GM18519 (cell line): ENCODE measurements at regions not wholly inside any gene's neighbourhood (a gene's known extent, or its start where the extent isn't known, plus 50 kb on each side); places are given as distances from the start of the nearest gene placed in this dataset.
A peak's percentile ranks its signal among the peaks of the same experiment; 100 is the strongest.

ENCODE experiments used
- ATAC-seq: cut with Tn5 transposase; IDR thresholded peaks from one replicate; pipeline ENCODE4 v1.9.1; 2021; ENCODE audit warnings: mild to moderate bottlenecking, moderate library complexity; ENCODE audit not compliant: unreplicated experiment, low FRiP score

DNA sequence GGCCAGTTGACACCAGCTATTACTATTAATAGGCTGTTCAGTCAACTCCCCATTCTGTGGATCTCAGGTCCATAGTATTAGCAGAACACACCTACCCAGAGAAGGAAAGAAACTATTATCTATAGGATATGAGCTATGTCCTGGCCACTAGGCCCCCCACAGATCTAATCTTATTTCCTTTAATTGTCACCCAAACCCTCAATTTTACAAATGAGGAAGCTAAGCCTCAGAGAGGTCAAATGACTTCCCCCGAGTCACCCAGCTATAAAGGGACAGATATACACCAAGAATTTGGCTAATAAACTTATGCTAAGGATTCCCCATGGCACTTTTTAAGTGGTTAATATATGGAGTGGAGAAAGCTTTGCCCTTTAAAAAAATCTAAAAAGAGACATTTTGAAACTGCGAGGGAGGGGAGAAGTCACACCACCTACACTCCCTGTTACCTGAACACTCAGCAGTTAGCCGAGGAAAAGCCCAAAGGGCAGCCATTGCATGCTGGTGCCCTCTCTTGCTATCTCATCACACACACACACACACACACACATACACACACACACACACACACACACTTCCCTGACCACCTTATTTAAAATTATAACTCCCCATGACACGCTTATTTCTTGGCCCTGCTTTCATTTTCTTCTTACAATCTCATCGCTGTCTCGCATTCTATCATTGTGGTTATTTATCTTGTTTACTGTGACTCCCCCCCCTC is 157.0 kb upstream of the ADO start:
- ATAC-seq = no peak

DNA sequence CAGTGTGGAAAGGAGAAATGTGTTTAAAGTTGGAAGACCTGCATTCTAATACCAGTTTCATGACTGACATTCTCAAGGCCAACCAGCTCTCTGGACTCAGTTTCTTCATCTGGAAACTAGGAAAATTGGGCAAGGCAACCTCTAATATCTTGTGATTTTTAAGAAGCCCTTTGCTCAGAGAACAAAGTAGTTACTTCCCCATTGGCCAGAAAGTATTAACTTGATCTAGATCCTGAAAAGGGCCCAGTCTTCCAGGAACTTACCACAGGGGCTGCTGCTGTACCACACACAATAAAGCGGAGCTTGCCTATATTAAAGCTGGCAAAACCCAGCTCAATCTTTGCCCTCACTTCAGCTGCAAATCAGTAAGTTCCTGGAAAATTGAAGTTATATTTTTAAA is 155.6 kb upstream of the ADO start:
- ATAC-seq = no peak

DNA sequence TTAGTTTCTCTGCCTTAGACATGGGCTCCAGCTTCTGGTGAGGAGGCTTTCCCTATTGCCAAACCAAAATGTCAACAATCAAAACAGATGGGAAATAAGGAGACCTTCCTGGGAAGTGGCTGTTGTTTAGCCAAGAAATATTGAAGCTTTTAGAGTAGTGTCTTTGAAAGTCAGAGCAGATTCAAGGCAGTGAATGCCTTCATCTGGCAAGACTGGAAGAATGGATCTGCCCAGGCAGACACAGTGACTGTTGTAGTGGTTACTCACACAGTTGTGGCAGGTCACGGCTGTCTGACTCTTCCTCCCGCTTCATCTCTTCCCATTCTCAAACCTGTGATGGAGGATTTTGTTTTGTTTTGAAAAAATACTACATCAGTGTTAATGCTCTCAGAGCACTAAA is 154.1 kb upstream of the ADO start:
- no peak for ATAC-seq

DNA sequence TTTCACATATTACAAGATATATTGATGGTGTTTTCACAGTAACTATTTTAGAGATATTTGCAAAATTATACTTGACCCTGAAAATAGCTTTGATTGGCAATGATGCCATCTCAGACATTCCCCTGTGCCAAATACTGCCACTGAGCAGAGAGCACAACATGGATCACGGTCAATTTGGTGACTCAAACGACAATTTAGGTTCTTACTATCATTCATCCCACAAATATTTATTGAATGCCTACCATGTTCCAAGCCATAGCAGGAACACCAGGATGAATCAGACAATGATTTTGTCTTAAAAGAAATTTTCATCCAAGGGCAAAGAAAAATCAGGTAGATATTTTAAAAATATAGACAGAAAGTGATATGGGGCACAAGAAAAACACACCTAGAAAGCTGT is 153.2 kb upstream of the ADO start:
- no peak for ATAC-seq

DNA sequence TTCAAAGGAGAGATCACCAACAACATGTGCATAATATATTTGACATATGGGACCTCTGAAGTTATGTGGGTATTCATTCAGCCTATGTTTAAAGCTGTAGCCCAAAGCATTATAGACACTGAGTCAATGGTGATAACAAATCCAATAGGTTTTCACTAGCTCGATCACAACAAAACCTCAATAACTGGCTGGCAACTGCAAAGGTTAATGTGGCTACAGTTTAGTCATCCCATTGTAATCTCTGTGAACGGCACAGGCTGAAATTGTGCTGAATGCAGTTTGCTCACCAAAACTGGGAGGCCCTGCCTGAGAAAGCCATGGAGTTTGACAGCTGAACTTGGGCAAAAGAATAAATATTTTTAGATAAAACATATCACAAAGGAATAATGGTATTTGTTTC is 152.4 kb upstream of the ADO start:
- no peak for ATAC-seq

DNA sequence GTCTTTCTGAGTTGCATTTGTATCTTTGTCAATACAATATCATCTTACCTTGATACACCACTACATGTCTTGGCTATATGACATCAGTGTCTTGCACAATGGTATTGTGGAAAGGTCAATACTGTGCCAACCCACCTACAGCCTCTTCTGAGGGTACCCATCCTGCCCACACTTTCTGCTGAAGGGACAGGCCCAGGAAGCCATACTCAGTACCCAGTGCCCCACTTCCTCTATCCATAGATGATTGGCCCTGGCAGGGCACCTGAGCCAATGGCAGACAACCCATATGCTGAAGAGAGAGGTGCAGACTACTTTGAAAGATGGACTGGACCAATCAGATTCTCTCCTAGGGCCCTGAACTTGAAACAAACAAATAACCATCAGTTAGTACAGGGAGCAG is 152.0 kb upstream of the ADO start:
- ATAC-seq = no peak

DNA sequence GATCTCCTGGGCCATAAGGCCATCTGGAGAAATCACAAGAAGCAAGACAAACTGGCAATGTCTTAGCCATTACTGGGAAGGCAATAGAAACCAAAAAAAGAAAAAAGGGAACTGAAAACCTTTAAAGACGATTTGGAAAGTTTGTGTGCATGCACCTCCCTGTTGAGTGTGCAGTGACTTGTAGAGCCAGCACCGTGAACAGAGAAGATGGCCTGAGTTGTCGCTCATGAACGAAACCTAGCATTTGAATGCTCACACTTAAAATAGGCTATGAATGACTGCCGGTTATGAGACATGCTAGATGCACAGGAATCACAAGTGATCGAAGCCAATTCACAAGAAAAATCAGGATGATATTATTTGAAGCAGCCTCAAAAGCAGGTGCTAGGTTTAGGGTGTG is 151.3 kb upstream of the ADO start:
- ATAC-seq = peak; percentile 66

DNA sequence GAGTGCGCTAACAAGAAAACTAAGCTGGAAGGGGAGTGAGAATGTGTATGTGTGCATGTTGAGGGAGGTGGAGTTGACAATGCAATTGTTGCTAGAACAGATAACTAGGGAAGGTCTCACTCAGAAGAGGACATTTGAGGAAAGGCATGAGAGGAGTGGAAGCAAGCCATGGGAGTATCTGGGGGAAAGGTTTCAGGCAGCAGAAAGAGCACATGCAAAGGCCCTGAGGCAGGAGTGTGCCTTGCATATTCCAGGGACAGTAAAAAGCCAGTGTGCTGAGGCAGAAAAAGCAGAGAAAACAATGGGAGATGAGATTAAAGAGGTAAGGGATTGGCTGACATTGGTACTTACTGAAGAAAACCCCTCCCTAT is 149.6 kb upstream of the ADO start:
- no peak for ATAC-seq

DNA sequence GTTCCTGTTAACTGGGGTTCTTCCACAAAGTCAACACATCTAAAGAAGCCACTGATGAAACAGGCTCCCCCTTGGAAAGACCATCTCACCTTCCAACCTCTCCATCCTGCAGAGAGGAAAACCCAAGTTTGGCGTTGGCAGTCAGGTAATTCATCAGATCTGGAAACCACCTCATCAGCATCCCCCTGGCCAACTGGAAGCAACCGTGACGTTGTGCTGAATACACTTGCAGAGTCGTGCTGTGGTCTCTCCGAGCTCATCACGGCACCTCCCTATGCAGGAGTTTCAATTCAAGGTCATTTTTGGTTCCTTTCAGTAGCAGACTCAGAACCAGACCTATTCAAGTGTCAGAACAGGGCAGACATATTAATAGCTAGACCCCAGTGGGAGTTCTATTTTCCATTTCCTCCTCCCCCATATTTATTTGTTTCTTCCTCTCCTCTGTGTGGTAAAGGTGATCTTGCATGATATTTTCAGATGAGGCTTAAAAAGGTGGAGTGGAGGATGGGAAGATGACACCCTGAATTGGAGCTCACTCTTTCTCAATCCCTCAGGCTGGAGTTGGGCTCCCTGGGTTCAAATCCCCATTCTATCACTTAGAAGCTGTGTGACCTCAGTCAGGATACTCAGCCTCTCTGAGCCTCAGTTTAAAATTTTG is 149.1 kb upstream of the ADO start:
- ATAC-seq = peak; percentile 81

DNA sequence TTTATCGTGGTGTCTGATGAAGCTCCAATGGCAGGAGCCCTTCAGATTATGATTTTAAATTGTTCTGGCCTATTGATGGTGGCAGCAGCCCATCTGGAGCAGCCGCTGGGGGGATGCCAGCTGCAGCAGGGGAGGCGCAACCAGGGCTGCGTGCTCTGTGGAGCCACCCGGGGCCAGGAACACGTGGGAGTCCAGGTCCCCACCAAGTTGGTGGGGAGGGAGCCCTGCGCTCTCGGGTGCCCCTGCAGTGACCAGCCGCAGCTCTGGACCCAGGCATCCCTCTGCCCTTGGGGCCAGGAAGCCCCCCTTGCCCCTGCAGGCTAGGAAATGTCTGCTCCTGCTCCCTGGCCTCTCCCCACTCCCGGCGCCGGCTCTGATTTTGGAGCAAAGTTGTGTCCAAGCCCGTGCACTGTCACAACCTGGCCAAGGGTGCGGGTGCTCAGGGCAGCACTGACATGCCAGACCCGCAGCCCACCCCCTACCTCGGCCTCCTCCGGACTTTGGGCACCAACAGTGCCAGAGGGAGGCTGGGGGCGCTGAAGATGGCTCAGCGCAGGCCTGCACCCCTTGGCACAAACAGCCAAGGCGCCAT is 147.2 kb upstream of the ADO start:
- ATAC-seq = no peak

DNA sequence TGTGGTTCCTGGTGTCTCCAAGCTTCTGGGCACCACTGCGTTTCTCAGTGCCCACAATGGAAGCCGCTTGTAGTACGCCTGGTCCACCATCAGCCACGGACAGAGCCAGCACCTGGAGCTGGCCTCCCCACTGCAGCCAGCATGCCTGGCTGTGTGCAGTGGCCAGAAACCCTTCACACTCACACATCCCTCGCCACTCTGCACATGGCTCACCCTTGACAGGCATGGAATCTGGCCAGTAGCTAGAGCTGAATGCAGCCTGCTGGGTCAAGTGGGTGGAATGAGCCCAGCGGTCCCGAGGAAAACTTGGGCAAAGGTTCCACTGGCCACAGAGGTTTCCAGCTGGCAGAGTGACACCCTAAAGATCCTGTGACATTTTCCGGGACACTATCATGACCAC is 146.0 kb upstream of the ADO start:
- no peak for ATAC-seq

DNA sequence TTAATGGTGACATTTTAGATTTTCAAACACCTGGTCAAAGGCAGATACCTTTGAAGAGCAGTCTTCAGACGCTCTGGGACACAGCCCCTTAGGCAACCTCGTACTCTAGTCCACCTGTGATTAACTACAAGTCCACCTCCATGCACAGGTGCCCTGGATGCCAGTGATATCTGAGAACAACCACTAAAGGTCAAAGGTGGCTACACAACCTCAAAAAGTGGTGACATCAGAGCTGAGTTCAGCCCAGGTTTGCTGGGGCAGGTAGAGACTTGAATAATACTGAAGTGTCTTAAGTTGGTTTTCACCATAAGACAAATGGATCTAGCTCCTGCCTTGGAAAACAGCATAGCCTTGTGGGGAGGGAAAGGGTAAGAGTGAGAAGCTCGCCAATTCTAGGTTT is 143.4 kb upstream of the ADO start:
- ATAC-seq = no peak

DNA sequence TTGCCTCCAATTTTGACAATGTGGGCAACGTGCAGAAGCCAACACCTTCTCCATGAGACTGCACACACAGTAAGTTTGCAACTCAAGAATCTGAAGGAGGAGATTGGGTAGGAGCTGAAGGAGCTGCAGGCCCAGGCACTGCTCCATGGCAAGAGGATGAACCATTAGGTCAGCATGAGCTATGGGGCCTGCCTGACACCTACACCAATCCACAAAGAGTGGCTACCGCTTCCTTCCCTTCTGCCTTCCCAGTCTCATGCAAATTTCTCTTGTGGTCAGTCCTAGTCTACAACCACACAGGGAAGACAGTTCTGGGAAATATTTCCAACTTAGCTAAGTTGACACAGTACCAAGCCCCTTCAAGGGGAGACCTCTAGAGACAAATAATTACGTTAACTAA is 142.0 kb upstream of the ADO start:
- ATAC-seq = no peak

DNA sequence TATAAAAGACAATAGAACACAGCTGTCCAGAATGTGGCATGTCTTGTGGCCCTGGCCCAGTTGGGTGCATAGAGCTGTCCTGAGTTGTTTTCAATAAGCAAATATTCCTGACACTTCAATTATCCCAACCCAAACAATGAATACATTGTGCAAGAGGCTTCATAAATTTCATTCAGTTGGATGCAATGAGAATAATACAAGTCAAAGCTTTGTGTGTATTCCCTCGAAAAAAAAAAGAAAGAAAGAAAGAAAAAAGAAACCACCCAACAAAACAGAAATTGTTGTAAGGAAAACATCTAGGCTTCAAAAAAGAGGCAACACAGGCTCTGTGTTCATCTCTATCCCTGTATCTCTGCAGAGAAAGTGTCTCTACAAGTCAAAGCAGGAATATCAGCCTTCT is 138.7 kb upstream of the ADO start:
- no peak for ATAC-seq

DNA sequence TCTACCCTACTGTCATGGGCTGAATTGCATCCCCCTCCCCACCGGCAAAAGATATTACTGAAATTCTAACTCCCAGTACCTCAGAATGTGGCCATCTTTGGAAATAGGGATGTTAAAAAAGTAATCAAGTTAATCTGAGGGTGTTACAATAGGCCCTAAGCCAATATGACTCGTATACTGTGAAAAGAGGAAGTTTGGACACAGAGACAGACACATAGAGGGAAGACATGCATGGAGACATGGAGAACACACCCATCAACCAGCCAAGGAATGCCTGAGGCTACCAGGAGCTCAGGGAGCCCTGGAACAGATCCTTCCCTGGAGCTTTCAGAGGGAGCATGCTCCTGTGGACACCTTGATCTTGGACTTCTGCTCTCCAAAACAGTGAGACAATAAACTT is 138.2 kb upstream of the ADO start:
- ATAC-seq = no peak

DNA sequence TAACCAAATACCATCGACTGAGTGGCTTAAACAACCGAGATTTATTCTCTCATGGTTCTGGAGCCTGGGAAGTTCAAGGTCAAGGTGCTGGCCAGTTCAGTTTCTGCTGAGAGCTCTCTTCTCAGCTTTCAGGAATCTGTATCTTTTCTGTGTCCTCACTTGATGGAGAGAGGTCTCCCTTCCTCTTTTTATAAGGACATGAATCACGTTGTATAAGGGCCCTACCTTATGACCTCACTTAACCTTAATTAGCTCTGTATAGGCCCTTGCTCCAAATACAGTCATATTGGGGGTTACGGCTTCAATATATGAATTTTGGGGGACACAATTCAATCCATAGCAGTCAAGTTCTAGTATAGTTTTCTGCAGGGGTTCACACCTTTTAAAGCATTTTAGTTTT is 135.2 kb upstream of the ADO start:
- ATAC-seq = no peak

DNA sequence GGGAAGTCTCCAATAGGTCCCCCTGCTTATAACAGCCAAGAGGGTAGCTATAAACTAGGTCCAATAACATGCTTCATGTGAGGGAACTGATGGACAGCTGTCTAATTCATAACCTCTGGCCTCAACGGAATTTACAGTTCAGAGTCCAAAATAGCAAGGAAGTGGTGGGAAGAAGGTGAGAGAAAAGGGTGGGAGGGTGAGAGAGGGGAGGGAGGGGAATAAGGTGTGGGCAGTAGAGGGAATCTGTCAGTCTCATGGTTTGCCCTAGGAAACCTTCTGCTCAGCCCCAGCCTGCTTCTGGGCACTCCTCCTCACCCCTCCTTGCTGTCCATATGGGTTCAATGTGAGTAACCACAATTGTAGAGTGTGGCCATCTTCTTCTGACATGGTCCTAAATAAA is 133.4 kb upstream of the ADO start:
- no peak for ATAC-seq

DNA sequence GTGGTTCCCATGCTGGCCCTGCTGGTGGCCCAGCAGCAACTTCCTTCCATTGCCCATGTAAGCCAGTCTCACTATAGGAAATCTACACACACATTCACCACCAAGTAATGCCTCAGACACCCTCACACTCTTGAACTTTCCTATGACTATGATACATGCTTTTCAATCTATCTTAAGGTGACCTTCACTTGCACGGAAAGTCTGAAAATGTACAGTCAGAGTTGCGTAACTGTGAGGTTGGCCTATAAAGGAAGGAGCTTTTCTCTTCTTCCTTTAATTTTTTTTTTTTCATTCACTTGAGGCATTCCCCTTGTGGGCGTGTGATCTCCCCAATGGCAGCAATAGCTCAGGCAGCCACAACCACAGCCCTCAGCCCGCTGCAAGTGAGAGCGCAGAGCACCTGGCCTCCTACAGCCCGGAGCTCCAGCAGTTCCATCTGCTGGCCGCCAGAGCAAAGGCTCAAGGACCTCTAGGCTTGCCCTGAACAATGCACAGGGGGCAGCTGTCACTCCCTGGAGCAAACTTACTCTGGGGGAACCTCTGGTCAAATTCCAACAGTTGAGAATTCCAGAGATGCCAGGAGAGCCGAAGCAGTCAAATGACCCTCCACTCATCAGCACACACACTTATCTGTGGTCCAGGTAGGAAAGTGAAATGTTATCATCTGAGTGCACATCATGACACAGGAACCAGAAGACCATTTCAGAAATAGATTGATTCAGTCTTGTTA is 123.1 kb upstream of the ADO start:
- peak; percentile 85 for ATAC-seq

DNA sequence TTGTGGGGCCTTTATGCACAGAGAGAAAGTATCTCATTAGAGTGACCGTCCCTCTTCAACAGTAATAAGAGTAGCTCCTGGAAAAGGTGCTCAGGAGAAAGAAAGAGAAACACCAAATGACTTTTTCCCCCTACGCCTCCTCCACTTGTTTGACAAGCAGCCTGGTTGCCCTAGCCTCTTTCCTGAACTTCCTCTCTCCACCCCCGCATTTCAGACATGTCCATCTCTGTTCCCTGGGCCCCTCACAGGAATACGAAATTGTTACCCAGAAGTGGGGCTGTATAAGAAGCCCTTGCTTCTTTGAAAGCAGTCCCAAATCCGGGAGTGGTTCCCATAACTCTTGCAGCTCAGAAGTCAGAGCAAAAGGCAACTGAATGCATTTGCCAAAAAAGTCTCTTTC is 119.6 kb upstream of the ADO start:
- ATAC-seq = no peak

DNA sequence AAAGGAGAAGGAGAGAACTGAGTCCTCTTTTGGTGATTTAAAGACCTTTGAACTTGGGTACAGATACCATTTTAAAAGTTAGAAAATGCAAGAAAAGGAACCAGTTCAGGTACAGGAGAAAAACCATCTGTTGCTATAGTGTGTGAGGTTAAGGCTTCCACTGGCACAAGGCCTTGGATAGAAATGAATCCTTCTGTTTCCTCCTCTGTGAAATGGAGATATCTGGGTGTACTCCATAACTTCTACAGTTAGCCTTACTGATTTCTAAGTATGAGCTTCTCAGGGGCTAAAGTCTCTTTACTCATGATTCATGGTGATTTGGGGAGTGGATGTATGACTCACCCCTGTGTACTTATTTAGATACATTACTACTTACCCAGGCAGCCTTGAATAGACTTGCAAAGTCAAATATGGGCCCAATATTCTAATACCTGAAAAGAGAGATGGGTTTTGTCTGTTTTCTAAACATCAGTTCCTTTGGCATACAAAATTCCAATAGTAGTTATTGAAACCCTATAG is 117.2 kb upstream of the ADO start:
- no peak for ATAC-seq

DNA sequence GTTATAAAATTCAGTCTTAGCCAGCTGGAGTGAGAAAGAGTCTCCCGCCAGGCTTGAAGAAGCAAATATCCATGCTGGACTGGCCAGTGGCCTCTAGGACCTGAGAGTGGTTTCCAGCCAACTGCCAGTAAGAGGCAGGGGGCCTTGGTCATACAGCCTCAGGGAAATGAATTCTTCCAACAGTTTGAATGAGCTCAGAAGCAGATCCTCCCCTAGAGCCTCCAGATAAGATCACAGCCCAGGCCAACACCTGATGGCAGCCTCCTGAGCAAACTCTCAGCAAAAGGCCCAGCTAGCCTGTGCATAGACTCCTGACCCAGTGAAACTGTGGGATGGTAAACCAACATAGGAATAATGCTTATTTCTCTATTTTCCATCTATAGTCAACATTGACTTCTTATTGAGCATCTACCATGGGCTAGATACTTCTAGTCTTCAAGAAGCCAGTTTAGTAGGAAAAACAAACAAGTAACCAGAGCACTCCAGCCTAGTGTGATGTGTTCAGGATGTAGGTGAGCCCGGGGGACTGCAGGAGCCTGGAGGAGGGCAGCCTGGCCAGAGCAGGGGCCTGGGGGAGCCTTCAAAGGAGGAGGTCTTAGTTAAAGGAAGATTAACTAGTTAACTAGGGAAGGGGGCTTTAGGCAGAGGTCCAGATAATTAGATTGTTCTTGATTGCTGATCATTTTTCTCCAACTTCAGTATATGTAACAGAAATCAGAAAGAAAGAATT is 115.4 kb upstream of the ADO start:
- no peak for ATAC-seq
